HG03354 (cell line): ENCODE measurements at regions not wholly inside any gene's neighbourhood (a gene's known extent, or its start where the extent isn't known, plus 50 kb on each side); places are given as distances from the start of the nearest gene placed in this dataset.
"Not testable (repeated sequence)": the region's sequence is repeated elsewhere in the genome, so short reads cannot be mapped to it uniquely, and the experiment has no call there.

Experiments
- ATAC-seq: cut with Tn5 transposase; IDR thresholded peaks from one replicate; pipeline ENCODE4 v1.9.1; 2021; ENCODE audit warnings: mild to moderate bottlenecking; ENCODE audit not compliant: unreplicated experiment, poor library complexity, severe bottlenecking

DNA sequence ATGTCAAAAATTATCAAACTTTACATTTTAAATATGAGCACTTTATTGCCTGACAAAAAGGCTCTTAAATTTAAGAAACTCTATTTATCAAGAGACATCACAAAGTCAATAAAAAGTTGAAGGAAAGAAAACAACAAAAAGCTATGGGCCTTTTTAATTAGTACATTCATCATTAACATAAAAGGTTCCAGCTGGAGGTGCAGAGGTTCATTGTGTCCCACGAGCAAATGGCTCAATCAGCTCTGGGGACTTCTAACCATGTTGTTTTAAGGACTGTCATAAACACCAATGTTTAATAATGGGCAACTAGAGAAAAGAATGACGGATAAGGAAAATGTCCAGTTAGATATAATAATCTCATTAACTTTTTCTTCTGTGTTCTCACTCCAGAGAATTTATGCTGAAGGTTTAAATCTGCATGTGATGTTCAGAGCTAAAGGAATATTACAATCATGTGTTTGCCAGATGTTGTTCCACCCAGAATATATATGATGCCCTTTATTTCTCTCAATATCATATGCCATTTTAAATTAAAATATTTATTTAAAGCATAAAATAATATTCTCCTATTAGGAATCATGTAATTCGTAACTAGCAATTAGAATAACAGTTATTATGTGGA lies 840.3 kb upstream of the ADGRL3 start:
- no peak for ATAC-seq

DNA sequence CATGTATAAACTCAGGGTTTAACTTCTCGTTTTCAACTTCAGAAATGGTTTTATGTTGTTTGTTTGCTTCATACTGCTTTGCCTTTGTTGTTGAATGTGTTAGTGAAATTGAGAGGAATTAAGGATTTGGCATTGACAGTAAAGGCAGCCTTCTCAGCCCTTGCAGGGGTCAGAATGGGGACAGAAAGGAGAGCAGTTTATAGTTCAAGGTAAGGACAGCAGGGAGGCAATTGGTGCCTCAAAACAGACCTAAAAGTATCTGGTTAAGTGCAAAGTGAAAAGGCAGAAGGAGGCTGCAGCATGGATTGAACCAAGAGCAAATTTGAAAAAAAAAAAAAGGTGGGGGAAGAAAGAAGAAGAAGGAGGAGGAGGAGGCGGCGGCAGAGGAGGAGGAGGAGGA lies 835.0 kb upstream of the ADGRL3 start:
- ATAC-seq: no peak

DNA sequence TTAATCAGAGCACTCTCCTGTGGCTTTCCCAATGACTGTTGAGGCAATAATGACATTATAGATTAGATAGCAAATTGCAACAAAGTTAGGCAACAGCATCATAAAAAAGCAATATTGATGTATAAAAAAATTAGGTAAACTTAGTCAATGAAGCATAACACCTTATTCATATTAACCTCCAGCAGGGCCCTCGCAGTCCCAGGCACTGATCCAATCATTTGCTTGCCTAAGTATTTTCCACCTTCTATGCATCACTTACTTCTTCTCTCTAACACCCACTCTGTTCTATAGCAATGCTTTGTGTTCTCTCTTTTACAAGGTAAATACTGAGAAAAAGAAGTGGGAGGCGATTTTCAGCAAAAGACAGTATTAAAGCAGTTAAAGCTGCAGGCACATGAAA lies 833.5 kb upstream of the ADGRL3 start:
- no peak for ATAC-seq

DNA sequence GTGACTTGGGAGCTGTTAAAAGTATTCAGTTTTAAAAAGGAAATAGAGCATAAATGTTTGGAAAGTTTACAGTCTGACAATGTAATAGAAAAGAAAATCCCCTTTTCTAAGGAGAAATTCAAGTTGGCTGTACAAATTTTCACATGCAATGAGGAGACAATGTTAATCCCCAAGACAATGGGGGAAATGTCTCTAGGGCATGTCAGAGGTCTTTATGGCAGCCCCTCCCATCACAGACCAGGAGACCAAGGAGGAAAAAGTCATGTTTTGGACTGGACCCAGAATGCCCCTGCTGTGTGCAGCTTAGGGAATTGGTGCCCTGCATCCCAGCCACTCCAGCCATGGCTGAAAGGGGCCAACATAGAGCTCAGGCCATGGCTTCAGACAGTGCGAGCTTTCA lies 831.1 kb upstream of the ADGRL3 start:
- ATAC-seq: no peak

DNA sequence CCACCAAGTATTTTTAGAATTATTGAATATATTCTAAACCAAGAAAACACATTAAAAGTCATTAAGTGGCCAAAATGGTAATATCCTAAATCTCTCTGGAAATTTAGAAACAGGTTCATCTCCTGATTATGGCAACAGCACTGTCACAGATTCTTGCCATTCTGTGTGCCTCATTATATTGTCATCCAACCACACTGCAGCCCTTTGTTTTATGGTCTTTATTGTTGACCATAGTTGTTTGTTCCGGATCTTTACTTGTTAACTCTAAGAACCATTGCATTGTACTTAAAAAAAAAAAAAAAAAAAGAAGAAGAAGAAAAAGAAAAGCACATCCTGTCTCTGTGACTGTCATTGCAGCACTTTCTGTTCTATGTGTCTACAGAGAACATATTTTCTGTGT lies 822.1 kb upstream of the ADGRL3 start:
- ATAC-seq: no peak

DNA sequence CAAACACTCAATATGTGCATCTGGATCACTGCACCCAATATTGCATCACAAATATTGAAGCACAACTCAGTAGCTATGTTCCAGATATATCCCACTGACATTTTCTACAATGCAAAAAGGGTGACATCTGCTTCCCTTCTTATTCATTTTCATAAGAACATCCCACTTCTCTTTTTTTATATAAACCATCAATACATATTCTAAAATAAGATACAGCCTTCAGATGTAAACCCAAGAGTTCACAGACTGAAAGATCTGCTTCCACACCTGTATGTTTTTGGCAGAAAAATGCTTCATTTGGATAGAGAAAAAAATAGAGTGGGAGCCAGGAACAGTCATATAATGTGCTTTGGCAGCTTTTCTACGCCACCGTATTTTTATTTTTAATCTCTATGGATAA lies 815.6 kb upstream of the ADGRL3 start:
- ATAC-seq: no peak

- ATAC-seq: no peak
Measured at GRCh38 chr4:60389633-60390032, 810.5 kb upstream of the ADGRL3 start.

- ATAC-seq: no peak
Measured at GRCh38 chr4:60396341-60397049, 803.6 kb upstream of the ADGRL3 start.

DNA sequence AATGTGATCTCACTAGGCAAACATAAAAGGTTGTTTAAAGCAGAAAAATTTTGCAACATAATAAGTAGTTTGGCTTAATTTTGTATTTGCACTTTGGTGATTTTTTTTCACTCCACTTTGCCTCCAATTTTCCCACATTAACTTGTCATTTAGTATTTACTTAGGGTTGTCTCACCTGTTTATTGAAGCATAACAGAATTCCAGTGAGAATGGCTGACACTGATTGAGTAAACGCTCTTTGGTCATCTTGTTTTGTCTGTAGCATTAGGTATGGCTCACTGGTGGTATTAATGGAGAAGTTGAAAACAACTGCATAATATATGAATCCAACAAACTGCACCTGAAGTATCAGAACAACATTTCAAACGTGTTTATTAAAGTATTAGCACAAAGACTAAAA lies 799.5 kb upstream of the ADGRL3 start:
- no peak for ATAC-seq

DNA sequence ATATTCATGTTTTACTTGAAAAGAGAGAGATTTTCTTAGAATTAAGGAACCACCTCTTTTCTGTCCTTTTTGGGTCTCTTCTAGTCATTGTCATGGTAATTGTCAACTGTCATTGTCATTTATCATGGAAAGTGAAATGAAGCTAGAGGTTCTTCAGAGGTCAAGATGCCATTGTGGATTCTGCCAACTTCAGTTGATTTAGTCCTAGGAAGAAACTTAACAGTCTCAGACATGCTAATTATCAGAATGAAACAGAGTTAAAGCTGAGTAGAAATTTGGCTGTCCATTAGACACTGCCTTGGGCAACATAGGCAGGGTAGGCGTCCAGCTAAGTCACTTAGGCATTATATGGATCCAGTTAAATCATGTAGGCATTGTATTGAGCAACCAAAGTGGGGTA lies 796.1 kb upstream of the ADGRL3 start:
- no peak for ATAC-seq

DNA sequence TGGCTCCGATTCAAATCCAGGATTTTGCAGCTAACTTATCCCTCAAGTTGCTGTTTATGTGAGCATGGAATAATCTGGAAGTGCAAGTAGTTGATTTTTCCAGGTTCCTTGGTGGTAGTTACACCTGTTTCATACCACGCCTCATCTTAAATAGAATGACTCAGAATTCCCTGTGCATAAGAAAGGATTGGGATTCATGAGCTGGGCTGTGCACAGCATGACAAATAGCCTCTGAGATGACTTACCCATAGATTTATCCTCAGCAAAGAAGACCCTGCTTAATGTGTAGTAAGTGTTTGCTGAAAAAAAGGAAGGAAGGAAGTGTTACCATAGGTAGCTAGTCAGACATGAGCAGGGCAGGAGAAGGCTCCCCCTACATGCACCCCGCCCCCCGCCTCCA lies 777.7 kb upstream of the ADGRL3 start:
- no peak for ATAC-seq

DNA sequence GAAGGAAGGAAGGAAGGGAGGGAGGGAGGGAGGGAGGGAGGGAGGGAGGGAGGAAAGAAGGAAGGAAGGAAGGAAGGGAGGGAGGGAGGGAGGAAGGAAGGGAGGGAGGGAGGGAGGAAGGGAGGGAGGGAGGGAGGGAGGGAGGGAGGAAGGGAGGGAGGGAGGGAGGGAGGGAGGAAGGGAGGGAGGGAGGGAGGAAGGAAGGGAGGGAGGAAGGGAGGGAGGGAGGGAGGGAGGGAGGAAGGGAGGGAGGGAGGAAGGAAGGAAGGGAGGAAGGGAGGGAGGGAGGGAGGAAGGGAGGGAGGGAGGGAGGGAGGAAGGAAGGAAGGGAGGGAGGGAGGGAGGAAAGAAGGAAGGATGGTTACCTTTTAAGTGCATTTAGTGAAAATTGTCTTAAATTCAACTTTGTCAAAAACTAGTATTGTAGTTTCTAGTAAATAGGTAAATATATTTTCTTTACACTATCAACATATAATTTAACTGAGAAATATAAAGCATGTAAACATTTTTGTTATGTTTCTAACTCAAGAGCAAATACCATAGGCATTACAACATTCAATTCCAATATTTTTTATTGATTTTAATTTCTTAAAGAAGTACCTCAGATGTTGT lies 776.4 kb upstream of the ADGRL3 start:
- ATAC-seq: not testable (repeated sequence)

DNA sequence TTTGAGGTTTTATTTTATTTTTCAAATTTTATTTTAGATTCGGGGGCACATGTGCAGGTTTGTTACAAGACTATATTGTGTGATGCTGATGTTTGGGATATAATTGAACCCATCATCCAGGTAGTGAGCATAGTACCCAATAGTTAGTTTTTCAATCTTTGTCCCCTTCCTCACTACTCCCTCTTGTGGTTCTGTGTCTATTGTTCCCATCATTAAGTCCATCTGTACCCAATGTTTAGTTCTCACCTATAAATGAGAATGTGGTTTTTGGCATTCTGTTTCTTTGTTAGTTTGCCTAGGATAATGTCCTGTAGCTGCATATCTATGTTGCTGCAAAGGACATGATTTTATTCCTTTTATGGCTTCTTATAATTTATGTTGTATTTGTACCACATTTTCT lies 767.2 kb upstream of the ADGRL3 start:
- ATAC-seq: no peak

- ATAC-seq: no peak
Measured at GRCh38 chr4:60443068-60443467, 757.1 kb upstream of the ADGRL3 start.

GRCh38 chr4:60443796-60444195 lies 756.3 kb upstream of the ADGRL3 start:
- no peak for ATAC-seq

- no peak for ATAC-seq
Measured at GRCh38 chr4:60450054-60450453, 750.1 kb upstream of the ADGRL3 start.

DNA sequence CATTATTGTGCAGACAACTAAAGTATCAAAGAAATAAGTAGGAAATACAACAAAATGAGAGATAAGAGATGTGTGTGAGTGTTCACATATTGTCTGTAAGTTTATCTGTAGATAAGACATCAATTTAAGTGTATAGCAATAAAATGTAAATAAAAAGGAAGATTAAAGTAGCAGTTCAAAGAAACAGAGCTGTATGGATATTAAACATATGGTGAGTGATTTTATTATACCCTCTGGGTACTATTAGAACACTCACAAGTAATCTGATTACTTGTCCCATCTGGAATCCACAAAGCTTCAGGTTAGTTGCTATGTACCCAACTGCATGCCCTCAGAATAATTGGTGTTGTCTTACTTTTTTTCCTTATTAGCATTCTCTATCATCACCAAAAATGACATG lies 747.9 kb upstream of the ADGRL3 start:
- ATAC-seq: no peak

DNA sequence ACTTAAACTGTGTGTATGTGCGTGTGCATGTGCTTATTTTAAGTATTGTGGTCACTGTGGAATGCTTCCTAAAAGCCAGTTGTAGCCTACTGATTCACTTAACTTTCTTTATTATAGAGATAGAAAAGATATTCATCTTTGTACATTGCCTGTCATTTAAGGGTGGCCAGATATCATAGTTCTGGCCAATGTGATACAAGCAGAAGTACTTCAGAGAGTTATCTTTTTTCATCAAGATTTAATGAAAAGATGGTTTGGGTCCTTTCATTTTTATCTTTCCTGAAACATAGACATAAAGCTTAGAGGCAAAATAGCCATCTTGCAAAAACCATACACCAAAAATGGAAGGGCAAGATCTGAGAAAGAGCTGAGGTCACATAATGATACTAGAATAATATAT lies 744.7 kb upstream of the ADGRL3 start:
- ATAC-seq: no peak

GRCh38 chr4:60461551-60461950 lies 738.6 kb upstream of the ADGRL3 start:
- ATAC-seq: no peak

DNA sequence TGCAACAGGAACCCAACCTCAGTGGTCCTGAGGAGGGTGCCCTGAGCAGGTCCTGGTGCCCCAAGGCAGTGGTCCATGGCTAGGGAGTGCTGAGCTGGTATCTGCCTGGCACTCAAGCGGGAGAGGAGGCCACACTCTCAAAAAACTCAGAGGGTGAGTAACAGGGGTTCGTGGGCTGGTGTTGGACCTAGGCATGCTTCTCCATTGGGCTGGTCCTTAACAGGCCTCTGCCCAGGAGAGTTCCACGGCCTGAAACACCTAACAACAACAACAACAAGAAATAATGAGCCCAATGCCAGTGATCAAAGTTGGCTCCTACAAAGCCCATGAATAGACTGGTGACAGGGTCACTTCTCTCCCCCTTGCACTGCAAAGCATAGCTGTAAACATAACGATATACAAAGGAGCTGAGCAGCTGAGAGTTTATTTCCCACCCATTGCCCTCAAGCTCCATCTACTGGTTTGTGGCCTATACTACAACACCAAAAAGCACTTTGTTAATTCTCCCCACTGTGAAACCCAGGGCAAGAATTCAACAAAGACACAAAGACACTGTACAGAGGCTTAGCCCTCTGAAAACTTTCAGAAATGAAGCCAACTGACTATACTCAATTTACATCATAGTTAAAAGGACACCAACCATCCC lies 736.1 kb upstream of the ADGRL3 start:
- ATAC-seq: peak; percentile 75

DNA sequence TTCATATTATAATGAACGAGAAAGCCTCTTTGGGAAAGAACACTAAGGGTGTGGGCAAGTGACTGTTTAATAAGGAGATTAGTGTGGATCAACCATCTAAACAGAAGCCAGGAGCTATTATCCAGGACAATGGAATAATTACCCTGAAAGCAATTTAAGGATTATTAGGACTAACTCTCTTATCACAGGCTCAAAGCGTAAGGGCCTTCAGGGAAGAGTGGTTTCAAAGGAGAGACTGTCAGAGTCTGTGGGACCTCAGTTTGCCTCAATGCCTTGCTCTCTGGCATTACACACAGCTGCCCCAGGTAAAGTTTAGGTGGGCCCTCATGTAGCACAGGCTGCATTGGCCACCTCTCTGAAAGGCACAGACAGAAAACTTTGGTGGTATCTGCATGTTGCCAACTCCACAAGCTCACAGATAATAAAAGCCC lies 717.2 kb upstream of the ADGRL3 start:
- no peak for ATAC-seq
